Keratinocyte (primary cell): ENCODE measurements at regions not wholly inside any gene's neighbourhood (a gene's known extent, or its start where the extent isn't known, plus 50 kb on each side); places are given as distances from the start of the nearest gene placed in this dataset.

Source experiments
- CTCF ChIP-seq, 3 experiments: IDR thresholded peaks in 1 of 3; conservative IDR thresholded peaks in 1 of 3; optimal IDR thresholded peaks in 1 of 3; 2 replicates in 2 of 3; 3 replicates in 1 of 3; pipeline versions ENCODE3 to v1.5.1; 2011; ENCODE audit warnings: low read length in 3 of 3, mild to moderate bottlenecking in 3 of 3, moderate library complexity in 2 of 3, control low read depth in 1 of 3, inconsistent platforms in 1 of 3; ENCODE audit not compliant: insufficient read depth in 2 of 3; ENCODE audit errors: extremely low read depth in 1 of 3
- EZH2 ChIP-seq: IDR thresholded peaks from one replicate; pipeline ENCODE4 v1.6.1; 2012; ENCODE audit warnings: inconsistent platforms, mild to moderate bottlenecking, low read length, moderate library complexity

GRCh38 chr11:119531623-119532022 is 108.7 kb upstream of the THY1 start:
- TF ChIP-seq CTCF (optimal IDR thresholded peaks at IDR 0.05 in 1 of 3, IDR thresholded peaks at IDR 0.05 in 1 of 3, conservative IDR thresholded peaks at IDR 0.05 in 1 of 3; ENCODE audit: extremely low read depth in 1 of 3, insufficient read depth in 2 of 3, low read length in 3 of 3), result no peak
- TF ChIP-seq EZH2, result no peak
